SK-N-MC (cell line): ENCODE measurements at regions not wholly inside any gene's neighbourhood (a gene's known extent, or its start where the extent isn't known, plus 50 kb on each side); places are given as distances from the start of the nearest gene placed in this dataset.
A peak's percentile ranks its signal among the peaks of the same experiment; 100 is the strongest.

Source experiments
- DNase-seq: peaks from one replicate; pipeline ENCODE4 v3.0.0-alpha.2; 2011; ENCODE audit warnings: low read depth, low spot score
- H3K27ac ChIP-seq: fragments of 200-600 bp; sonication (generic); 2 replicates; pipeline ENCODE4 v1.5.1; 2016; ENCODE audit warnings: mixed run types
- H3K36me3 ChIP-seq: fragments of 200-600 bp; sonication (generic); 2 replicates; pipeline ENCODE4 v1.6.1; 2017; ENCODE audit warnings: antibody characterized with exemption, low read length, mixed read lengths; ENCODE audit not compliant: insufficient read depth
- H3K4me3 ChIP-seq: fragments of 200-600 bp; sonication (generic); 2 replicates; pipeline ENCODE4 v1.5.1; 2016
- H3K9ac ChIP-seq: fragments of 200-600 bp; sonication (generic); 2 replicates; pipeline ENCODE4 v1.8.0; 2017; ENCODE audit warnings: mixed run types, mixed read lengths; ENCODE audit not compliant: insufficient read length
- H3K9me3 ChIP-seq: fragments of 200-600 bp; sonication (generic); 2 replicates; pipeline ENCODE4 v1.6.1; 2017; ENCODE audit warnings: low read depth, mild to moderate bottlenecking, antibody characterized with exemption, low read length, moderate library complexity, mixed read lengths
- EZH2 ChIP-seq: fragments of 200-600 bp; sonication (generic); IDR thresholded peaks from one replicate; pipeline ENCODE4 v1.6.1; 2017; ENCODE audit warnings: antibody characterized with exemption
- FOXP2 ChIP-seq: optimal IDR thresholded peaks from 2 replicates; pipeline ENCODE3; 2011; ENCODE audit warnings: mild to moderate bottlenecking, moderate library complexity; ENCODE audit not compliant: insufficient read depth; ENCODE audit errors: extremely low read length, control extremely low read depth
- POLR2AphosphoS5 ChIP-seq: IDR thresholded peaks from 2 replicates; pipeline ENCODE4 v1.6.1; 2012; ENCODE audit warnings: mild to moderate bottlenecking, low read depth, low read length, borderline replicate concordance

DNA sequence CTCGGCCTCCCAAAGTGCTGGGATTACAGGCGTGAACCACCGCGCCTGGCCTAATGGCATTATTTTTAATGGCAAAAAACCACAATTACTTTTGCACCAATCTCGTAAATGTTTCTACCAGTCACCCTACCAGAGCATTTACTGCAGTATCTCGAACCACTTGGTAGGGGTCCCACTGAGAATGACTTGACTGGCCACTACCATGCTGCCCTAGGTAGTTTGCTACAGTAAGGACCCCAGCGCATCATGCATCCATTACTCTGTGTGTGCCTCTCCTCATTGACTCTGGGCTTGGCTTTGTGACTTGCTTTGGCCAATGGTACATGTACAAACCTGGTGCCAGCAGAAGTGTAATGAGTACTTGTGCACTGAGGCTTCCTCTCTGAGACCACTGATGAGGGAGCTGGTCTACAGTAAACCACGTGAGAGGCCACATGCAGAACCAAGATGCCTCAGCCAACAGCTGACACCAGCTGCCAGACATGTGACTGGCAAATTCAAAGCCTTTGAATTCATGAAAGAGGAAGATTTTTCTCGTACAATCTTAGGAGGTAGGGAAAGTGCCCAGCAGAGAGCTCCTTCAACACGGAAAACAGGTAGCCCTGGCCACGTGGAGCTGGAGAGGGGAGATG is 421.7 kb upstream of the C16orf82 start:
- H3K9me3 ChIP-seq: no peaks in the 10 kb centered on the region
- no peak overlapping the region for H3K4me3 ChIP-seq
- H3K9ac ChIP-seq: no peak overlapping the region
- TF ChIP-seq EZH2 (no peak), FOXP2 (no peak), POLR2AphosphoS5 (no peak)
- H3K27ac ChIP-seq: peak overlapping the region; percentile 1
- DNase-seq: no peak
- no peaks in the 10 kb centered on the region for H3K36me3 ChIP-seq

DNA sequence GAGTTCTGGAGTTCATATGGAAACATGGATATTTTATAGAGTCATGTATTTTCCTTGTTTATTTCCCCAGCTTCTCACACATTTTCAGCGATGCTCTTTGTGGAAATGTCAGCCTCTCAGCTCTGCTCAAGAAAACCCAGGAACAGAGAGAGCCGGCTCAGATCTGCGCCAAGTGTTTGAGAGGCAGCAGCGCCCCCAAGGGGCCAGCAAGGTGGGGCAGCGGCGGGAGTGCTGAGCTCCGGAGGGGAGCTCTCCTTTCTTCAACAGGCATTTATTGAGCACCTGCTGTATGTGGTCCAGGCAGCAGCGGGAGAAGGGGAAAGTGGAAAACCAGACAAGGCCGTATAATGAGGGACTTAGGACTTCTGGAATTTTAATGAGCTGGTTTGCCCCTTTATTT is 421.1 kb upstream of the C16orf82 start:
- TF ChIP-seq POLR2AphosphoS5: no peak
- TF ChIP-seq EZH2: no peak
- no peak for TF ChIP-seq FOXP2
- no peak overlapping the region for H3K4me3 ChIP-seq
- DNase-seq: no peak
- no peaks in the 10 kb centered on the region for H3K36me3 ChIP-seq
- peak overlapping the region; percentile 1; the same call in 1 of the 2 replicates for H3K27ac ChIP-seq
- no peak overlapping the region for H3K9ac ChIP-seq
- H3K9me3 ChIP-seq: no peaks in the 10 kb centered on the region

DNA sequence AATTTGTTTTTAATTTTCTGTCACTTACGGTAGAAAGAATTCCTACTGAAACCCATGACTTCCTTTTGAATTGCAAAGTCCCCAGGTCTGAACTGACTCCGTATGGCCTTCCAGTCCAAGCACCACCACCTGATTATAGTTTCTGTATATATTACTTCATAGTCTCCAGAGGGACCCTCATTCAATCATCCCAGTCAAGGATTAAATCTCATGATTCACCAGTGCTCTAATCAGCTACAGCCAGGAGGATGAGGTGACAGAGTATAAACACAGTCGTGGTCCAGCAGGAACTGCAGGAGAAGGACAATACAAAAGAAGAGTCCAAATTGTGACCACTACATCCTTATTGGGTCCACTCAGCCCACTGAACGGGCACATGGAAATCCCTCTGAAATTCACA is 418.9 kb upstream of the C16orf82 start:
- DNase-seq: no peak
- no peak for TF ChIP-seq POLR2AphosphoS5
- TF ChIP-seq FOXP2: no peak
- no peak for TF ChIP-seq EZH2
- no peak overlapping the region for H3K27ac ChIP-seq
- H3K36me3 ChIP-seq: no peaks in the 10 kb centered on the region
- H3K9me3 ChIP-seq: no peaks in the 10 kb centered on the region
- no peak overlapping the region for H3K9ac ChIP-seq
- no peak overlapping the region for H3K4me3 ChIP-seq

DNA sequence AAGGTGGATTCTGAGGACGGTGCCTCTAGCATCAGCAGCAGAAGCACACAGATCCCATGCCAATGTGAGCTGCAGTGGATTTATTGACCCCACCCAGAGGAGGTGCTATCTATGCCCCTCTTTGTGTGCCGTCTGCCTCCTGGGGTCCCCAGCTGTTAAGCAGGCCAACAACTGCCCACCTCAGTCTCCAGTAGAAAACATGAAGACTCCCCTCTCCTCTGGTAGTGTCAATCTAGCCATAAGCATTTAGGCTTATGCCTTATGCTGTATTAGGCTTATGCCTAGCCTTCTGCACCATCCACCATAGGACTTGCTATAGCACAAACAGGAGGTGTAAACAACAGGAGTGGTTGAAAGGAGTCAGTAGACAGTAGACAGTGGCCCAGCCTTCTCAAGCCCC is 417.9 kb upstream of the C16orf82 start:
- no peak overlapping the region for H3K27ac ChIP-seq
- TF ChIP-seq POLR2AphosphoS5: no peak
- no peak for TF ChIP-seq EZH2
- TF ChIP-seq FOXP2: no peak
- DNase-seq: no peak
- H3K4me3 ChIP-seq: no peak overlapping the region
- no peak overlapping the region for H3K9ac ChIP-seq
- H3K9me3 ChIP-seq: no peaks in the 10 kb centered on the region
- H3K36me3 ChIP-seq: no peaks in the 10 kb centered on the region

DNA sequence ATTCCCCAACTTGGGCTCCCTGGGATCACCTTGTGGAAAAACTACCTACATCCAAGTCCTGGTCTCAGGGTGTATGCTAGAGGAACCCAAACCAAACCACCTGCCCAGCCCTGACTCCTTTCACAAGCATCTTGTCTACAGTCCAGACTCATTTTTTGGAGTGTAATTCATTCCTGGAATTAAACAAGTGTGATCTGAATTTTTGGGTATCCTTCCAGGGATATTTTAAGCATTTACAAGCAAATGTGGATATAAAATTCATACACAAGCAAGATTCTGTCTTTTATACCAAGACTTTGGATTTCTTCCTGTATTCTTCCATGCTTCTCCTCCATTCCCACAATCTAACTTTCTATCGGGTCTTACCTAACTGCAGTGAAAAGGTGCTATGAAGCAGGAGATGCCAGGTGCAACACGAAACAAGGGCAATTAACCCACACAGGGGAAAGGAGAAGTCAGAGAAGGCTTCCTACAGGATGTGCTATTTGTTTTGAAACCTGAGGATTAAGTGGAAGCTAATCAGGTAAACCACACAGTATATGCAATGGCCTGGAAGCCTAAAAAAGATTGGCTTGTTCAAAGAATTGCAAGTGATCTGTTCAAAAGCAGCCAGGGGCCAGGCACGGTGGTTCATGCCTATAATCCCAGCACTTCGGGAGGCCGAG is 417.2 kb upstream of the C16orf82 start:
- H3K9ac ChIP-seq: no peak overlapping the region

DNA sequence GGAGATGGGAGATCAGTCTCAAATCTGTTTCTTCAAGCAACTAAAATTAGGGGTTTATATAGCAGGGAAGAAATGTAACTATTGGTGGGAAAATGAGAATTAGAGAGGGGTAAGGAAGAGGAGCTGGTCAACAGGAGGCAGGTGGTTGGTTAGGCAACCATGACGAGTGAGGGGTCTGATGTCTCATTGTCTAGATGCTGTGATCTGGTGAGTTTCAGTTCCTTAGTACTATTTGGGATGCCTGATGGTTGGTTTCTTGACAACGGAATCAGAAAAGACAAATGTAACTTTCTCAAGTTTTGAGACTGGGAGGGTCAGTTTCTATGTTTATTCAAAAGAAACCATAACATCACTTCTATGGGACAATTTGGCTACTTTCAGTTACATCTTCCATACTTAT is 415.3 kb upstream of the C16orf82 start:
- no peak for TF ChIP-seq EZH2
- no peak for TF ChIP-seq POLR2AphosphoS5
- no peak for TF ChIP-seq FOXP2
- no peaks in the 10 kb centered on the region for H3K9me3 ChIP-seq
- H3K9ac ChIP-seq: no peak overlapping the region
- no peak overlapping the region for H3K27ac ChIP-seq
- no peak overlapping the region for H3K4me3 ChIP-seq
- no peaks in the 10 kb centered on the region for H3K36me3 ChIP-seq
- no peak for DNase-seq

More for the DNA sequence above, 417.2 kb upstream of the C16orf82 start:
- no peak for DNase-seq
- H3K4me3 ChIP-seq: no peak overlapping the region
- no peak overlapping the region for H3K27ac ChIP-seq
- no peaks in the 10 kb centered on the region for H3K9me3 ChIP-seq
- H3K36me3 ChIP-seq: no peaks in the 10 kb centered on the region
- no peak for TF ChIP-seq EZH2

DNA sequence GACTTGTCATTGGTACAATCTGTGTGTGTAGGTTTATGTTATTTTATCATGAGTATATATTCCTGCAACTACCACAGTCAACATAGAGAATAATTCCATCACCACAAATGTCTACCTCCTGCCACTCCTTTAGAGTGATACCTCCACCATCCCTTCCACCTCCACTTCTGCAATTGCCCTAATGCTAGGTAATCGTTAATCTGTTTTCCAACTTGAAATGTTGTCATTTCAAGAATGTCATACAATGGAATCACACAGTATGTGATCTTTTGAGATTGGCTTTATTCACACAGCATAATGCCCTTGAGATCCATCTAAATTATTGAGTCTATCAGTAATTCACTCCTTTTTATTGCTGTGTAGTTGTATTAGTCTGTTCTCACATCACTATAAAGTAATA is 414.8 kb upstream of the C16orf82 start:
- Histone ChIP-seq H3K27ac (no peak overlapping the region), H3K9me3 (no peaks in the 10 kb centered on the region), H3K36me3 (no peaks in the 10 kb centered on the region), H3K4me3 (no peak overlapping the region), H3K9ac (no peak overlapping the region)
- no peak for DNase-seq
- TF ChIP-seq EZH2 (no peak), POLR2AphosphoS5 (no peak), FOXP2 (no peak)

DNA sequence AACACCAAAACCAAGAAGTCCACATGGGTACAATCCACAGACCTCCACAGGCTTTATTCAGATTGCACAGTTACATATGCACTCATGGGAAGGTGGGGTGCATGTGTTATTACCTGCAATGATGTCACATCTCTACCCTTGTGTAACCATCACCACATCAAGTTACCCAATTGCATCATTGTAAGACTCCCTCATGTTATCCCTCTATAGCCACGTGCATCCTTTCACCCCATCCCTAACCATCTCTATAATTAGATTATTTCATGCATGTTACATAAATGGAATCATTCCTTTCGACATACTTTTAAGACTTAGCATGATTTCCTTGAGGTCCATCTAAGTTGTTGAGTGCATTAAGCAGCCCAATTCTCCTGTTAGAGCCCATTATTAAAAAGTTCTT is 408.2 kb upstream of the C16orf82 start:
- Histone ChIP-seq H3K9ac (no peak overlapping the region), H3K36me3 (no peaks in the 10 kb centered on the region), H3K4me3 (no peak overlapping the region), H3K27ac (no peak overlapping the region), H3K9me3 (no peaks in the 10 kb centered on the region)
- DNase-seq: no peak
- no peak for TF ChIP-seq EZH2
- TF ChIP-seq FOXP2: no peak
- no peak for TF ChIP-seq POLR2AphosphoS5

DNA sequence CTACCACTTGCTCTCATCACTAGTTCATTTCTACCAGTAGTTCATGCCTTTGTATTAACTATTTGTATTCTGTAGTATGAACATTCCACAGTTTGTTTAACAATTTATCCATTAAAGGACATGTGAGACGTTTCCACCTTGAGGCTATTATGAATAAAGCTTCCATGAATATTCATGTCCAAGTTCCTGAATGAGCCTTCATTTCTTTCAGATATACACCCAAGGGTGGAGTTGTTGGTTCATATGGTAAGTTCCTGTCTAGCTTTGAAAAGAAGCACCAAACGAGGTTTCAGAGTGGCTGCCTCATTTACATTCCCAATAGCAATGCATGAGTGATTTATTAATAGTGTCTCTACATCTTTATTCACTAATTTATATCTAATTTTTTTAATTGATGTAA is 407.8 kb upstream of the C16orf82 start:
- Histone ChIP-seq H3K9ac (no peak overlapping the region), H3K36me3 (no peaks in the 10 kb centered on the region), H3K4me3 (no peak overlapping the region), H3K9me3 (no peaks in the 10 kb centered on the region), H3K27ac (no peak overlapping the region)
- TF ChIP-seq FOXP2: no peak
- TF ChIP-seq POLR2AphosphoS5: no peak
- no peak for TF ChIP-seq EZH2
- no peak for DNase-seq
